SK-N-SH (cell line): ENCODE measurements at regions not wholly inside any gene's neighbourhood (a gene's known extent, or its start where the extent isn't known, plus 50 kb on each side); places are given as distances from the start of the nearest gene placed in this dataset.

Experiments
- CTCF ChIA-PET: fragments of 300-600, 350-600 bp; formaldehyde crosslinking; extraction: SDS; loops from one replicate; lab custom pipeline; 2021; lab: Yijun Ruan, JAX
- POLR2A ChIA-PET: fragments of 350-600 bp; sonication (Branson Sonifier 250); formaldehyde crosslinking; extraction: SDS; loops from one replicate; lab custom pipeline; 2020; ENCODE audit warnings: antibody characterized with exemption, inconsistent platforms; lab: Yijun Ruan, JAX
- DNase-seq: peaks from one replicate; pipeline ENCODE4 v3.0.0; 2012
- H2AFZ ChIP-seq: fragments of 200-600 bp; sonication (generic); 2 replicates; pipeline ENCODE4 v1.8.1; 2016; ENCODE audit warnings: antibody characterized with exemption, mild to moderate bottlenecking, low read depth
- H3F3A ChIP-seq: fragments of 200-600 bp; sonication (generic); replicated peaks from 2 replicates; pipeline ENCODE3; 2016; ENCODE audit warnings: antibody characterized with exemption, mild to moderate bottlenecking; ENCODE audit not compliant: insufficient read depth
- H3K27ac ChIP-seq, 2 experiments: fragments of 200-500 bp in 1 of 2; fragments of 200-600 bp in 1 of 2; sonication (Bioruptor generic) in 1 of 2; sonication (generic), shearing (Covaris generic) in 1 of 2; 2 replicates each; pipeline versions ENCODE4 v1.5.1 to v1.6.1; 2014 to 2016; ENCODE audit warnings: low read depth in 2 of 2, inconsistent platforms in 1 of 2, low read length in 1 of 2, mild to moderate bottlenecking in 1 of 2, mixed read lengths in 1 of 2
- H3K27me3 ChIP-seq: fragments of 200-600 bp; sonication (generic), shearing (Covaris generic); 2 replicates; pipeline ENCODE4 v1.6.1; 2016; ENCODE audit warnings: mixed run types; ENCODE audit not compliant: insufficient read depth
- H3K36me3 ChIP-seq, 2 experiments: fragments of 200-500 bp in 1 of 2; fragments of 200-600 bp in 1 of 2; sonication (Bioruptor generic) in 1 of 2; sonication (generic) in 1 of 2; replicated peaks in 1 of 2; 2 replicates each; pipeline versions ENCODE3 to v1.5.1; 2014 to 2016; ENCODE audit warnings: low read length in 1 of 2, mild to moderate bottlenecking in 1 of 2; ENCODE audit not compliant: insufficient read depth in 2 of 2, control insufficient read depth in 1 of 2
- H3K4me1 ChIP-seq, 2 experiments: fragments of 200-500 bp in 1 of 2; fragments of 200-600 bp in 1 of 2; sonication (Bioruptor generic) in 1 of 2; sonication (generic), shearing (Covaris generic) in 1 of 2; 2 replicates each; pipeline versions ENCODE4 v1.5.1 to v1.6.1; 2014 to 2016; ENCODE audit warnings: low read depth in 1 of 2, low read length in 1 of 2, mixed run types in 1 of 2; ENCODE audit not compliant: insufficient read depth in 2 of 2, control insufficient read depth in 1 of 2
- H3K4me2 ChIP-seq: fragments of 200-600 bp; sonication (generic), shearing (Covaris generic); 2 replicates; pipeline ENCODE4 v1.6.1; 2017; ENCODE audit warnings: mixed run types
- H3K4me3 ChIP-seq, 2 experiments: fragments of 200-500 bp in 1 of 2; fragments of 200-600 bp in 1 of 2; sonication (Bioruptor generic) in 1 of 2; sonication (generic), shearing (Covaris generic) in 1 of 2; 2 replicates each; pipeline versions ENCODE4 v1.5.1 to v1.8.1; 2014 to 2016; ENCODE audit warnings: low read depth in 2 of 2, inconsistent platforms in 1 of 2, low read length in 1 of 2, mild to moderate bottlenecking in 1 of 2, mixed read lengths in 1 of 2, moderate library complexity in 1 of 2
- H3K79me2 ChIP-seq: fragments of 200-600 bp; sonication (generic); 2 replicates; pipeline ENCODE4 v1.8.1; 2017; ENCODE audit warnings: mild to moderate bottlenecking; ENCODE audit not compliant: insufficient read depth
- H3K9ac ChIP-seq: fragments of 200-600 bp; sonication (generic); 2 replicates; pipeline ENCODE4 v1.6.1; 2017; ENCODE audit warnings: mixed run types
- H3K9me2 ChIP-seq: fragments of 200-600 bp; sonication (generic); 2 replicates; pipeline ENCODE4 v1.6.1; 2017; ENCODE audit warnings: mixed run types
- H3K9me3 ChIP-seq: fragments of 200-600 bp; sonication (generic); 2 replicates; pipeline ENCODE4 v1.6.1; 2017; ENCODE audit warnings: mixed run types, mild to moderate bottlenecking, moderate library complexity
- H4K20me1 ChIP-seq: fragments of 200-600 bp; sonication (generic); 2 replicates; pipeline ENCODE4 v1.6.1; 2017; ENCODE audit warnings: mild to moderate bottlenecking, mixed run types; ENCODE audit not compliant: insufficient read depth
- CTCF ChIP-seq: fragments of 200-600 bp; sonication (generic); IDR thresholded peaks from 2 replicates; pipeline ENCODE4 v1.6.1; 2017; ENCODE audit warnings: antibody characterized with exemption, mild to moderate bottlenecking, moderate library complexity
- ELF1 ChIP-seq: IDR thresholded peaks from 2 replicates; pipeline ENCODE4 v1.4.0; 2012
- EP300 ChIP-seq, 2 experiments: IDR thresholded peaks; 2 replicates each; pipeline versions ENCODE4 v1.4.0 to v1.6.1; 2012; ENCODE audit warnings: borderline replicate concordance in 1 of 2, low read depth in 1 of 2, low read length in 1 of 2
- EZH2phosphoT487 ChIP-seq: fragments of 200-600 bp; sonication (generic); IDR thresholded peaks from 2 replicates; pipeline ENCODE4 v1.6.1; 2017; ENCODE audit warnings: low read depth, mixed run types, mild to moderate bottlenecking, antibody characterized with exemption, moderate library complexity, borderline replicate concordance
- FOSL2 ChIP-seq: IDR thresholded peaks from 2 replicates; pipeline ENCODE4 v1.4.0; 2012; ENCODE audit warnings: low read depth, mild to moderate bottlenecking, moderate library complexity, borderline replicate concordance
- FOXJ3 ChIP-seq: sonication (generic); formaldehyde crosslinking; IDR thresholded peaks from 2 replicates; pipeline ENCODE4 v1.5.1; 2020; ENCODE audit warnings: mild to moderate bottlenecking, missing genetic modification reagents
- IRF3 ChIP-seq: fragments of 150-350 bp; IDR thresholded peaks from 2 replicates; pipeline ENCODE4 v1.6.1; 2016; ENCODE audit warnings: mild to moderate bottlenecking, low read depth, low read length
- MAX ChIP-seq: IDR thresholded peaks from 2 replicates; pipeline ENCODE4 v1.4.0; 2012; ENCODE audit warnings: low read depth
- MEF2A ChIP-seq: IDR thresholded peaks from 2 replicates; pipeline ENCODE4 v1.4.0; 2012; ENCODE audit warnings: low read depth, borderline replicate concordance
- MXI1 ChIP-seq: IDR thresholded peaks from 2 replicates; pipeline ENCODE4 v1.6.1; 2012; ENCODE audit warnings: mild to moderate bottlenecking, low read depth, low read length, improper control_type of control experiment
- NFIC ChIP-seq: IDR thresholded peaks from 2 replicates; pipeline ENCODE4 v1.4.0; 2012; ENCODE audit warnings: borderline replicate concordance
- POLR2AphosphoS5 ChIP-seq: IDR thresholded peaks from 2 replicates; pipeline ENCODE4 v1.6.1; 2012; ENCODE audit warnings: low read depth, low read length
- RAD21 ChIP-seq: IDR thresholded peaks from 2 replicates; pipeline ENCODE4 v1.6.1; 2012; ENCODE audit warnings: mild to moderate bottlenecking, low read length
- SMC3 ChIP-seq: IDR thresholded peaks from 2 replicates; pipeline ENCODE4 v1.6.1; 2012; ENCODE audit warnings: low read depth, low read length, improper control_type of control experiment
- WGBS: methylation state at CpG from one replicate; pipeline ENCODE4 v1.1.6; 2017; ENCODE audit warnings: low lambda C conversion rate; 5-methylcytosine and 5-hydroxymethylcytosine counted together
- TF ChIP-seq, protein P1 (sequence below): IDR thresholded peaks from 2 replicates; pipeline ENCODE4 v1.4.0; 2012; ENCODE audit warnings: low read depth, borderline replicate concordance

GRCh38 chr18:22559414-22560274 lies 141.9 kb upstream of the CTAGE1 start:
- CTCF ChIA-PET = no interaction called here
- POLR2A ChIA-PET = no interaction called here
- no peaks in the 10 kb centered on the region for H3K9me2 ChIP-seq
- TF ChIP-seq SMC3 = no peak
- no peak for TF ChIP-seq EP300 (IDR thresholded peaks at IDR 0.05; ENCODE audit: borderline replicate concordance in 1 of 2, low read depth in 1 of 2, low read length in 1 of 2)
- no peak for TF ChIP-seq ELF1
- no peak for TF ChIP-seq CTCF
- TF ChIP-seq POLR2AphosphoS5 = no peak
- TF ChIP-seq FOSL2 = 0 out of 2 replicates have a peak, but pooled peaks have one; percentile 14
- TF ChIP-seq MAX = no peak
- no peak for TF ChIP-seq NFIC
- no peak for TF ChIP-seq MEF2A
- no peak for TF ChIP-seq RAD21
- TF ChIP-seq EZH2phosphoT487 = peak; percentile 80; the same call in 1 of the 2 replicates
- TF ChIP-seq MXI1 = 0 out of 2 replicates have a peak, but pooled peaks have one; percentile 12
- TF ChIP-seq, protein P1, sequence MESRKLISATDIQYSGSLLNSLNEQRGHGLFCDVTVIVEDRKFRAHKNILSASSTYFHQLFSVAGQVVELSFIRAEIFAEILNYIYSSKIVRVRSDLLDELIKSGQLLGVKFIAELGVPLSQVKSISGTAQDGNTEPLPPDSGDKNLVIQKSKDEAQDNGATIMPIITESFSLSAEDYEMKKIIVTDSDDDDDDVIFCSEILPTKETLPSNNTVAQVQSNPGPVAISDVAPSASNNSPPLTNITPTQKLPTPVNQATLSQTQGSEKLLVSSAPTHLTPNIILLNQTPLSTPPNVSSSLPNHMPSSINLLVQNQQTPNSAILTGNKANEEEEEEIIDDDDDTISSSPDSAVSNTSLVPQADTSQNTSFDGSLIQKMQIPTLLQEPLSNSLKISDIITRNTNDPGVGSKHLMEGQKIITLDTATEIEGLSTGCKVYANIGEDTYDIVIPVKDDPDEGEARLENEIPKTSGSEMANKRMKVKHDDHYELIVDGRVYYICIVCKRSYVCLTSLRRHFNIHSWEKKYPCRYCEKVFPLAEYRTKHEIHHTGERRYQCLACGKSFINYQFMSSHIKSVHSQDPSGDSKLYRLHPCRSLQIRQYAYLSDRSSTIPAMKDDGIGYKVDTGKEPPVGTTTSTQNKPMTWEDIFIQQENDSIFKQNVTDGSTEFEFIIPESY = no peak
- TF ChIP-seq IRF3 = no peak
- TF ChIP-seq FOXJ3 (CRISPR knock-in tag) = no peak
- TF ChIP-seq, all 33 proteins: peak for 3
- Histone ChIP-seq H3K4me3 (peak overlapping the region; percentile 40 to 68), H3K27me3 (peaks cover 53% of the 10 kb centered on the region), H3K4me2 (peak overlapping the region; percentile 85), H3K4me1 (peaks cover 6 to 9% of the 10 kb centered on the region in 2 experiments; a peak in 2 of 4 replicates), H3K36me3 (no peaks in the 10 kb centered on the region), H3F3A (no peaks in the 10 kb centered on the region), H3K27ac (no peak overlapping the region), H2AFZ (peak overlapping the region; percentile 83; the same call in 1 of the 2 replicates), H4K20me1 (no peaks in the 10 kb centered on the region), H3K79me2 (no peaks in the 10 kb centered on the region), H3K9ac (no peak overlapping the region), H3K9me3 (no peaks in the 10 kb centered on the region)
- peak; percentile 74 for DNase-seq
- WGBS = 3% methylated on average over 28 of the region's 63 CpGs
